ENCODE measurements at regions not wholly inside any gene's neighbourhood (a gene's known extent, or its start where the extent isn't known, plus 50 kb on each side); places are given as distances from the start of the nearest gene placed in this dataset.

DNA sequence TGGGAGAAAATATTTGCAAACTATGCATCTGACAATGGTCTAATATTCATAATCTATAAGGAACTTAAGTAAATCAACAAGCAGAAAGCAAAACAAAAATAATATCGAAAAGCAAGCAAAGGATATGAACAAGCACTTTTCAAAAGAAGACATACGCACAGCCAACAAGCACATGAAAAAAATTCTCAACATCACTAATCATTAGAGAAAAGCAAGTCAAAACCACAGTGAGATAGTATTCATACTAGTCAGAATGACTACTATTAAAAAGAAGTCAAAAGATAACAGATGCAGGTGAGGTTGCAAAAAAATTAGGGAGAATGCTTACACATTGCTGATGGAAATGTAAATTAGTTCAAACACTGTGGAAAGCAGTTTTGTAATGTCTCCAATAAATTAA, 410.2 kb downstream of the MMUT start:
- no peak for TF ChIP-seq POLR2A (IDR thresholded peaks at IDR 0.05)
- TF ChIP-seq, protein P1, sequence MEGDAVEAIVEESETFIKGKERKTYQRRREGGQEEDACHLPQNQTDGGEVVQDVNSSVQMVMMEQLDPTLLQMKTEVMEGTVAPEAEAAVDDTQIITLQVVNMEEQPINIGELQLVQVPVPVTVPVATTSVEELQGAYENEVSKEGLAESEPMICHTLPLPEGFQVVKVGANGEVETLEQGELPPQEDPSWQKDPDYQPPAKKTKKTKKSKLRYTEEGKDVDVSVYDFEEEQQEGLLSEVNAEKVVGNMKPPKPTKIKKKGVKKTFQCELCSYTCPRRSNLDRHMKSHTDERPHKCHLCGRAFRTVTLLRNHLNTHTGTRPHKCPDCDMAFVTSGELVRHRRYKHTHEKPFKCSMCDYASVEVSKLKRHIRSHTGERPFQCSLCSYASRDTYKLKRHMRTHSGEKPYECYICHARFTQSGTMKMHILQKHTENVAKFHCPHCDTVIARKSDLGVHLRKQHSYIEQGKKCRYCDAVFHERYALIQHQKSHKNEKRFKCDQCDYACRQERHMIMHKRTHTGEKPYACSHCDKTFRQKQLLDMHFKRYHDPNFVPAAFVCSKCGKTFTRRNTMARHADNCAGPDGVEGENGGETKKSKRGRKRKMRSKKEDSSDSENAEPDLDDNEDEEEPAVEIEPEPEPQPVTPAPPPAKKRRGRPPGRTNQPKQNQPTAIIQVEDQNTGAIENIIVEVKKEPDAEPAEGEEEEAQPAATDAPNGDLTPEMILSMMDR (IDR thresholded peaks at IDR 0.05), result no peak
